GM23338 (cell line): ENCODE measurements at regions not wholly inside any gene's neighbourhood (a gene's known extent, or its start where the extent isn't known, plus 50 kb on each side); places are given as distances from the start of the nearest gene placed in this dataset.

ENCODE experiments used
- ATAC-seq: fragments of 200-7000 bp; cut with Tn5 transposase; 3 replicates; pipeline ENCODE4 v1.9.1; 2020
- DNase-seq: peaks from one replicate; pipeline ENCODE4 v3.0.0-alpha.2; 2015; ENCODE audit warnings: low spot score
- H2AFZ ChIP-seq: fragments of 200-600 bp; sonication (generic); 2 replicates; pipeline ENCODE4 v1.8.0; 2016; ENCODE audit warnings: antibody characterized with exemption, mild to moderate bottlenecking, moderate library complexity
- H3F3A ChIP-seq: fragments of 200-600 bp; sonication (generic); replicated peaks from 2 replicates; pipeline ENCODE4 v1.8.0; 2017; ENCODE audit warnings: antibody characterized with exemption, mixed run types, low read depth
- H3K27ac ChIP-seq: fragments of 200-600 bp; sonication (generic); 2 replicates; pipeline ENCODE4 v1.6.1; 2016; ENCODE audit warnings: low read depth
- H3K27me3 ChIP-seq: fragments of 200-600 bp; sonication (generic); 2 replicates; pipeline ENCODE4 v1.8.0; 2016; ENCODE audit warnings: mild to moderate bottlenecking, mixed run types, moderate library complexity; ENCODE audit not compliant: insufficient read depth
- H3K36me3 ChIP-seq: fragments of 200-600 bp; sonication (generic); 2 replicates; pipeline ENCODE4 v1.8.0; 2016; ENCODE audit warnings: mild to moderate bottlenecking; ENCODE audit not compliant: insufficient read depth
- H3K4me1 ChIP-seq: fragments of 200-600 bp; sonication (generic); 2 replicates; pipeline ENCODE4 v1.8.0; 2016; ENCODE audit warnings: mild to moderate bottlenecking, moderate library complexity; ENCODE audit not compliant: insufficient read depth
- H3K4me2 ChIP-seq: fragments of 200-600 bp; sonication (generic); 2 replicates; pipeline ENCODE4 v1.7.1; 2017; ENCODE audit warnings: mixed run types
- H3K4me3 ChIP-seq: fragments of 200-600 bp; sonication (generic); 2 replicates; pipeline ENCODE4 v1.6.1; 2016; ENCODE audit warnings: mixed run types
- H3K79me2 ChIP-seq: fragments of 200-600 bp; sonication (generic); replicated peaks from 2 replicates; pipeline ENCODE4 v1.8.0; 2017; ENCODE audit warnings: mild to moderate bottlenecking; ENCODE audit not compliant: insufficient read depth
- H3K9me2 ChIP-seq: fragments of 200-600 bp; sonication (generic); 2 replicates; pipeline ENCODE4 v1.8.0; 2017; ENCODE audit not compliant: insufficient read depth
- H4K20me1 ChIP-seq: fragments of 200-600 bp; sonication (generic); replicated peaks from 2 replicates; pipeline ENCODE4 v1.8.0; 2017; ENCODE audit warnings: mild to moderate bottlenecking; ENCODE audit not compliant: insufficient read depth
- H3K27ac Mint-ChIP-seq: 2 replicates; pipeline ENCODE4 v1.8.0; 2020; ENCODE audit warnings: inconsistent platforms, mild to moderate bottlenecking, moderate library complexity, mixed read lengths
- H3K27me3 Mint-ChIP-seq: 3 replicates; pipeline ENCODE4 v1.8.0; 2022; ENCODE audit warnings: low read depth, mild to moderate bottlenecking, moderate library complexity, mixed read lengths, inconsistent platforms; ENCODE audit not compliant: insufficient read depth, poor library complexity
- H3K36me3 Mint-ChIP-seq: 3 replicates; pipeline ENCODE4 v1.8.0; 2021; ENCODE audit warnings: low read depth, mild to moderate bottlenecking, inconsistent platforms, moderate library complexity, mixed read lengths
- H3K4me1 Mint-ChIP-seq: 3 replicates; pipeline ENCODE4 v1.8.0; 2020; ENCODE audit warnings: mild to moderate bottlenecking, inconsistent platforms, mixed read lengths
- H3K4me3 Mint-ChIP-seq: 3 replicates; pipeline ENCODE4 v1.8.0; 2021; ENCODE audit warnings: moderate library complexity, mild to moderate bottlenecking, inconsistent platforms, mixed read lengths
- H3K9me3 Mint-ChIP-seq: 3 replicates; pipeline ENCODE4 v1.8.0; 2020; ENCODE audit warnings: moderate library complexity, mild to moderate bottlenecking, inconsistent platforms, mixed read lengths
- CREB1 ChIP-seq: fragments of 250-450 bp; sonication (Bioruptor Pico); IDR thresholded peaks from 2 replicates; pipeline ENCODE4 v1.5.0; 2020; ENCODE audit warnings: low read depth, mild to moderate bottlenecking, moderate library complexity
- EZH2 ChIP-seq: fragments of 200-600 bp; sonication (generic); IDR thresholded peaks from one replicate; pipeline ENCODE4 v1.8.0; 2017; ENCODE audit warnings: antibody characterized with exemption, mild to moderate bottlenecking, low read depth; ENCODE audit not compliant: unreplicated experiment
- NANOG ChIP-seq: IDR thresholded peaks from 2 replicates; pipeline ENCODE4 v1.6.1; 2016; ENCODE audit warnings: antibody characterized with exemption, borderline replicate concordance
- ZNF114 ChIP-seq: fragments of 250-450 bp; sonication (Bioruptor Pico); IDR thresholded peaks from 2 replicates; pipeline ENCODE4 v1.5.0; 2020; ENCODE audit warnings: mild to moderate bottlenecking, moderate library complexity
- TF ChIP-seq, protein P1 (sequence below): fragments of 250-450 bp; sonication (Bioruptor Pico); IDR thresholded peaks from 2 replicates; pipeline ENCODE4 v1.5.0; 2020; ENCODE audit warnings: mild to moderate bottlenecking, moderate library complexity
- TF ChIP-seq, protein P2 (sequence below): IDR thresholded peaks from 2 replicates; pipeline ENCODE4 v1.6.1; 2016; ENCODE audit warnings: antibody characterized with exemption
- TF ChIP-seq, protein P3 (sequence below): IDR thresholded peaks from one replicate; pipeline ENCODE4 v1.6.1; 2018; ENCODE audit warnings: antibody characterized with exemption; ENCODE audit not compliant: unreplicated experiment

DNA sequence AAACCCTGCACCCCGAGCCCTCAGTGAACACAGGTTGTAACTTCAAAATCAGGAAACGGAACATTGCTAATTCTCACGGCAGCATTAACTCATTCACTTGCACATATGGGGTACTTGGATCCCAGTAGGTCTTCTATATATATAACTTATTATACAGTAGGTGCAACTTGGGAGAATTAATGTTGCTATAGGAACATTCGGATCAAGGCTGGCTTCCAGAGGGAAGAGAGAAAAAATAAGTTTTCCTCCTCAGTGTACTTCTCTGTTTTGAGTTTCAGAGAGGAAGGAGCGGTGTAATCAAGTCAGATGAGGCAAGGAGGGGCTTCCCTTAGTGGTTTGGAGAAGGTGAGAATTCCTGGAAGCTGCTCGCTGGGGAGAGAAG is 90.9 kb upstream of the ZNF507 start (continued):
- TF ChIP-seq, protein P1, sequence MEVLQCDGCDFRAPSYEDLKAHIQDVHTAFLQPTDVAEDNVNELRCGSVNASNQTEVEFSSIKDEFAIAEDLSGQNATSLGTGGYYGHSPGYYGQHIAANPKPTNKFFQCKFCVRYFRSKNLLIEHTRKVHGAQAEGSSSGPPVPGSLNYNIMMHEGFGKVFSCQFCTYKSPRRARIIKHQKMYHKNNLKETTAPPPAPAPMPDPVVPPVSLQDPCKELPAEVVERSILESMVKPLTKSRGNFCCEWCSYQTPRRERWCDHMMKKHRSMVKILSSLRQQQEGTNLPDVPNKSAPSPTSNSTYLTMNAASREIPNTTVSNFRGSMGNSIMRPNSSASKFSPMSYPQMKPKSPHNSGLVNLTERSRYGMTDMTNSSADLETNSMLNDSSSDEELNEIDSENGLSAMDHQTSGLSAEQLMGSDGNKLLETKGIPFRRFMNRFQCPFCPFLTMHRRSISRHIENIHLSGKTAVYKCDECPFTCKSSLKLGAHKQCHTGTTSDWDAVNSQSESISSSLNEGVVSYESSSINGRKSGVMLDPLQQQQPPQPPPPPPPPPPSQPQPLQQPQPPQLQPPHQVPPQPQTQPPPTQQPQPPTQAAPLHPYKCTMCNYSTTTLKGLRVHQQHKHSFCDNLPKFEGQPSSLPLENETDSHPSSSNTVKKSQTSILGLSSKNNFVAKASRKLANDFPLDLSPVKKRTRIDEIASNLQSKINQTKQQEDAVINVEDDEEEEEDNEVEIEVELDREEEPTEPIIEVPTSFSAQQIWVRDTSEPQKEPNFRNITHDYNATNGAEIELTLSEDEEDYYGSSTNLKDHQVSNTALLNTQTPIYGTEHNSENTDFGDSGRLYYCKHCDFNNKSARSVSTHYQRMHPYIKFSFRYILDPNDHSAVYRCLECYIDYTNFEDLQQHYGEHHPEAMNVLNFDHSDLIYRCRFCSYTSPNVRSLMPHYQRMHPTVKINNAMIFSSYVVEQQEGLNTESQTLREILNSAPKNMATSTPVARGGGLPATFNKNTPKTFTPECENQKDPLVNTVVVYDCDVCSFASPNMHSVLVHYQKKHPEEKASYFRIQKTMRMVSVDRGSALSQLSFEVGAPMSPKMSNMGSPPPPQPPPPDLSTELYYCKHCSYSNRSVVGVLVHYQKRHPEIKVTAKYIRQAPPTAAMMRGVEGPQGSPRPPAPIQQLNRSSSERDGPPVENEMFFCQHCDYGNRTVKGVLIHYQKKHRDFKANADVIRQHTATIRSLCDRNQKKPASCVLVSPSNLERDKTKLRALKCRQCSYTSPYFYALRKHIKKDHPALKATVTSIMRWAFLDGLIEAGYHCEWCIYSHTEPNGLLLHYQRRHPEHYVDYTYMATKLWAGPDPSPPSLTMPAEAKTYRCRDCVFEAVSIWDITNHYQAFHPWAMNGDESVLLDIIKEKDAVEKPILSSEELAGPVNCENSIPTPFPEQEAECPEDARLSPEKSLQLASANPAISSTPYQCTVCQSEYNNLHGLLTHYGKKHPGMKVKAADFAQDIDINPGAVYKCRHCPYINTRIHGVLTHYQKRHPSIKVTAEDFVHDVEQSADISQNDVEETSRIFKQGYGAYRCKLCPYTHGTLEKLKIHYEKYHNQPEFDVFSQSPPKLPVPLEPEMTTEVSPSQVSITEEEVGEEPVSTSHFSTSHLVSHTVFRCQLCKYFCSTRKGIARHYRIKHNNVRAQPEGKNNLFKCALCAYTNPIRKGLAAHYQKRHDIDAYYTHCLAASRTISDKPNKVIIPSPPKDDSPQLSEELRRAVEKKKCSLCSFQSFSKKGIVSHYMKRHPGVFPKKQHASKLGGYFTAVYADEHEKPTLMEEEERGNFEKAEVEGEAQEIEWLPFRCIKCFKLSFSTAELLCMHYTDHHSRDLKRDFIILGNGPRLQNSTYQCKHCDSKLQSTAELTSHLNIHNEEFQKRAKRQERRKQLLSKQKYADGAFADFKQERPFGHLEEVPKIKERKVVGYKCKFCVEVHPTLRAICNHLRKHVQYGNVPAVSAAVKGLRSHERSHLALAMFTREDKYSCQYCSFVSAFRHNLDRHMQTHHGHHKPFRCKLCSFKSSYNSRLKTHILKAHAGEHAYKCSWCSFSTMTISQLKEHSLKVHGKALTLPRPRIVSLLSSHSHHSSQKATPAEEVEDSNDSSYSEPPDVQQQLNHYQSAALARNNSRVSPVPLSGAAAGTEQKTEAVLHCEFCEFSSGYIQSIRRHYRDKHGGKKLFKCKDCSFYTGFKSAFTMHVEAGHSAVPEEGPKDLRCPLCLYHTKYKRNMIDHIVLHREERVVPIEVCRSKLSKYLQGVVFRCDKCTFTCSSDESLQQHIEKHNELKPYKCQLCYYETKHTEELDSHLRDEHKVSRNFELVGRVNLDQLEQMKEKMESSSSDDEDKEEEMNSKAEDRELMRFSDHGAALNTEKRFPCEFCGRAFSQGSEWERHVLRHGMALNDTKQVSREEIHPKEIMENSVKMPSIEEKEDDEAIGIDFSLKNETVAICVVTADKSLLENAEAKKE (CRISPR knock-in tag): no peak
- TF ChIP-seq CREB1 (CRISPR knock-in tag): no peak
- TF ChIP-seq EZH2: no peak
- TF ChIP-seq NANOG: no peak
- TF ChIP-seq ZNF114: no peak
- TF ChIP-seq, protein P2, sequence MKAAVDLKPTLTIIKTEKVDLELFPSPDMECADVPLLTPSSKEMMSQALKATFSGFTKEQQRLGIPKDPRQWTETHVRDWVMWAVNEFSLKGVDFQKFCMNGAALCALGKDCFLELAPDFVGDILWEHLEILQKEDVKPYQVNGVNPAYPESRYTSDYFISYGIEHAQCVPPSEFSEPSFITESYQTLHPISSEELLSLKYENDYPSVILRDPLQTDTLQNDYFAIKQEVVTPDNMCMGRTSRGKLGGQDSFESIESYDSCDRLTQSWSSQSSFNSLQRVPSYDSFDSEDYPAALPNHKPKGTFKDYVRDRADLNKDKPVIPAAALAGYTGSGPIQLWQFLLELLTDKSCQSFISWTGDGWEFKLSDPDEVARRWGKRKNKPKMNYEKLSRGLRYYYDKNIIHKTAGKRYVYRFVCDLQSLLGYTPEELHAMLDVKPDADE: no peak

DNA sequence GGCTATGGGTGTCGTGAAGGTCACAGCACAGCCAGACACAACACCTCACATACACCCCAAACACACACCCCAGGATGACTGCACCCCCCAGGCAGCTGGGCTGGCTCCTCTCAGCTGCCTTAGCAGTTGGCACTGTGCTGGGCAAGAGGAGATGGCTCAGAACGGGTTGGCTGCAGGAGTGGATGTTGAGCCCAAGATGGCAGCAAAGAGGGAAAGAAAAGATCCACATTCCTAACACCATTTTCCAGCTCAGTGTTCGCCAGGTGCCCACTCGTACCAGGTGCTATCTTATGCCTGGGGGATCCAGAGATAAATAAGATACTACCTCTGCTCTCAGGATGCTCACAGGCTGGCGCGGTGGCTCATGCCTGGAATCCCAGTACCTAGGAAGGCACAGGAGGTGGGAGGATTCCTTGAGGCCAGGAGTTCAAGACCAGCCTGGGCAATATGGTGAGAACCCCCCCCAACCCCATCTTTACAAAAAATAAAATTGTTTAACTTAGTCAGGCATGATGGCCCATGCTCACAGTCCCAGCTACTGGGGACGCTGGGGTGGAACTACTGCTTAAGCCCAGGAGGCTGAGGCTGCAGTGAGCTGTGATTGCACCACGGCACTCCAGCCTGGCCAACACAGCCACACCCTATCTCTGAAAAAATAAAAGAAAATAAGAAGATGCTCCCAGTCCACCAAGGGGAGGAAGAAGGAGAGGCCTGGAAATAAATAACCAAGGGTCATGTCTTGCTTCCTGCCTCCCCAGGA is 89.7 kb upstream of the ZNF507 start:
- ATAC-seq (no peak), DNase-seq (no peak)
- H3K9me3 Mint-ChIP-seq: no peaks in the 10 kb centered on the region
- no peak overlapping the region for H3K4me3 Mint-ChIP-seq
- H3F3A ChIP-seq: no peaks in the 10 kb centered on the region
- H4K20me1 ChIP-seq: no peaks in the 10 kb centered on the region
- no peak overlapping the region for H3K4me2 ChIP-seq
- TF ChIP-seq, protein P3, sequence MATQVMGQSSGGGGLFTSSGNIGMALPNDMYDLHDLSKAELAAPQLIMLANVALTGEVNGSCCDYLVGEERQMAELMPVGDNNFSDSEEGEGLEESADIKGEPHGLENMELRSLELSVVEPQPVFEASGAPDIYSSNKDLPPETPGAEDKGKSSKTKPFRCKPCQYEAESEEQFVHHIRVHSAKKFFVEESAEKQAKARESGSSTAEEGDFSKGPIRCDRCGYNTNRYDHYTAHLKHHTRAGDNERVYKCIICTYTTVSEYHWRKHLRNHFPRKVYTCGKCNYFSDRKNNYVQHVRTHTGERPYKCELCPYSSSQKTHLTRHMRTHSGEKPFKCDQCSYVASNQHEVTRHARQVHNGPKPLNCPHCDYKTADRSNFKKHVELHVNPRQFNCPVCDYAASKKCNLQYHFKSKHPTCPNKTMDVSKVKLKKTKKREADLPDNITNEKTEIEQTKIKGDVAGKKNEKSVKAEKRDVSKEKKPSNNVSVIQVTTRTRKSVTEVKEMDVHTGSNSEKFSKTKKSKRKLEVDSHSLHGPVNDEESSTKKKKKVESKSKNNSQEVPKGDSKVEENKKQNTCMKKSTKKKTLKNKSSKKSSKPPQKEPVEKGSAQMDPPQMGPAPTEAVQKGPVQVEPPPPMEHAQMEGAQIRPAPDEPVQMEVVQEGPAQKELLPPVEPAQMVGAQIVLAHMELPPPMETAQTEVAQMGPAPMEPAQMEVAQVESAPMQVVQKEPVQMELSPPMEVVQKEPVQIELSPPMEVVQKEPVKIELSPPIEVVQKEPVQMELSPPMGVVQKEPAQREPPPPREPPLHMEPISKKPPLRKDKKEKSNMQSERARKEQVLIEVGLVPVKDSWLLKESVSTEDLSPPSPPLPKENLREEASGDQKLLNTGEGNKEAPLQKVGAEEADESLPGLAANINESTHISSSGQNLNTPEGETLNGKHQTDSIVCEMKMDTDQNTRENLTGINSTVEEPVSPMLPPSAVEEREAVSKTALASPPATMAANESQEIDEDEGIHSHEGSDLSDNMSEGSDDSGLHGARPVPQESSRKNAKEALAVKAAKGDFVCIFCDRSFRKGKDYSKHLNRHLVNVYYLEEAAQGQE: no peak
- TF ChIP-seq EZH2: no peak
- H3K27ac ChIP-seq: no peak overlapping the region
- H3K79me2 ChIP-seq: no peaks in the 10 kb centered on the region
- H3K36me3 ChIP-seq: no peaks in the 10 kb centered on the region
- no peak overlapping the region for H3K4me3 ChIP-seq
- H3K4me1 ChIP-seq: no peaks in the 10 kb centered on the region
- H3K4me1 Mint-ChIP-seq: no peaks in the 10 kb centered on the region
- H3K27ac Mint-ChIP-seq: no peak overlapping the region
- H3K9me2 ChIP-seq: no peaks in the 10 kb centered on the region
- H3K27me3 ChIP-seq: no peaks in the 10 kb centered on the region
- H3K36me3 Mint-ChIP-seq: no peaks in the 10 kb centered on the region
- H2AFZ ChIP-seq: no peak overlapping the region
- peaks cover 17% of the 10 kb centered on the region for H3K27me3 Mint-ChIP-seq
